Endothelial cell of umbilical vein (primary cell): ENCODE measurements at regions not wholly inside any gene's neighbourhood (a gene's known extent, or its start where the extent isn't known, plus 50 kb on each side); places are given as distances from the start of the nearest gene placed in this dataset.

Experiments used
- BruUV-seq: library from RNA; stranded (reverse); fragments of 400-500 nt; replicated peaks from 2 replicates; lab custom pipeline; 2021; lab: Mats Ljungman, UMichigan
- CTCF ChIA-PET: fragments of 300-600, 350-600 bp; sonication (Branson Sonifier 250); formaldehyde crosslinking; loops from one replicate; lab custom pipeline; 2021; ENCODE audit warnings: antibody characterized with exemption, inconsistent platforms; lab: Charles Lee
- POLR2A ChIA-PET: fragments of 300-600, 350-600 bp; sonication (Branson Sonifier 250); formaldehyde crosslinking; loops from one replicate; lab custom pipeline; 2021; ENCODE audit warnings: antibody characterized with exemption, inconsistent platforms; lab: Charles Lee
- DNase-seq: peaks from one replicate; pipeline ENCODE4 v3.0.0-alpha.2; 2011; ENCODE audit warnings: low read depth, low spot score
- FAIRE-seq: peaks from 2 replicates; lab custom pipeline; 2011; peaks lifted over from hg19 to GRCh38; lab: Jason Lieb, UNC
- H2AFZ ChIP-seq: 2 replicates; pipeline ENCODE4 v1.6.0; 2012; ENCODE audit warnings: low read depth, low read length, control low read depth, inconsistent platforms
- H3K27ac ChIP-seq: 2 replicates; pipeline ENCODE4 v1.5.1; 2011; ENCODE audit warnings: low read depth, mild to moderate bottlenecking, control low read depth, low read length, moderate library complexity; ENCODE audit not compliant: insufficient read depth
- H3K27me3 ChIP-seq, 2 experiments: 2 replicates each; pipeline versions ENCODE4 v1.6.0 to v1.6.1; 2011; ENCODE audit warnings: low read length in 2 of 2, mixed read lengths in 1 of 2; ENCODE audit not compliant: control insufficient read depth in 2 of 2, insufficient read depth in 2 of 2
- H3K36me3 ChIP-seq, 2 experiments: 2 replicates in 1 of 2; 3 replicates in 1 of 2; pipeline ENCODE4 v1.5.1; 2011; ENCODE audit warnings: low read length in 2 of 2, mild to moderate bottlenecking in 1 of 2, moderate library complexity in 1 of 2; ENCODE audit not compliant: control insufficient read depth in 2 of 2, insufficient read depth in 2 of 2; ENCODE audit errors: extremely low read depth in 1 of 2
- H3K4me1 ChIP-seq: 3 replicates; pipeline ENCODE4 v1.5.1; 2011; ENCODE audit warnings: mild to moderate bottlenecking, low read length; ENCODE audit not compliant: control insufficient read depth, insufficient read depth; ENCODE audit errors: extremely low read depth
- H3K4me2 ChIP-seq: 2 replicates; pipeline ENCODE4 v1.6.1; 2011; ENCODE audit warnings: low read length, control low read depth, mixed read lengths; ENCODE audit not compliant: insufficient read depth
- H3K4me3 ChIP-seq, 3 experiments: fragments of 200-600 bp in 1 of 3; sonication (generic), shearing (Covaris generic) in 1 of 3; replicated peaks in 1 of 3; 2 replicates each; pipeline ENCODE4 v1.5.1; 2011 to 2016; ENCODE audit warnings: control low read depth in 3 of 3, low read length in 3 of 3, mild to moderate bottlenecking in 2 of 3, inconsistent platforms in 1 of 3, low read depth in 1 of 3, moderate library complexity in 1 of 3; ENCODE audit not compliant: insufficient read depth in 1 of 3
- H3K79me2 ChIP-seq: 2 replicates; pipeline ENCODE4 v1.6.0; 2012; ENCODE audit warnings: low read length, inconsistent platforms; ENCODE audit not compliant: control insufficient read depth, insufficient read depth
- H3K9ac ChIP-seq: replicated peaks from 2 replicates; pipeline ENCODE3; 2011; ENCODE audit warnings: low read length, control low read depth; ENCODE audit not compliant: insufficient read depth; ENCODE audit errors: extremely low read depth
- H3K9me1 ChIP-seq: replicated peaks from 3 replicates; pipeline ENCODE4 v1.6.0; 2011; ENCODE audit warnings: mild to moderate bottlenecking, low read length; ENCODE audit not compliant: control insufficient read depth, insufficient read depth; ENCODE audit errors: extremely low read depth
- H3K9me3 ChIP-seq: replicated peaks from 2 replicates; pipeline ENCODE4 v1.5.1; 2012; ENCODE audit warnings: low read length, inconsistent platforms; ENCODE audit not compliant: control insufficient read depth, insufficient read depth
- H4K20me1 ChIP-seq: replicated peaks from 2 replicates; pipeline ENCODE3; 2011; ENCODE audit warnings: mild to moderate bottlenecking, low read length; ENCODE audit not compliant: control insufficient read depth, insufficient read depth; ENCODE audit errors: extremely low read depth
- CTCF ChIP-seq, 2 donors: IDR thresholded peaks; 1 replicate in 1 of 2; 2 replicates in 1 of 2; pipeline ENCODE4 v1.5.1; 2011; ENCODE audit warnings: low read length in 2 of 2, mild to moderate bottlenecking in 2 of 2, moderate library complexity in 2 of 2, control low read depth in 1 of 2, inconsistent platforms in 1 of 2, low read depth in 1 of 2; ENCODE audit not compliant: insufficient read depth in 1 of 2; ENCODE audit errors: extremely low read depth in 1 of 2
- POLR2A ChIP-seq: IDR thresholded peaks from 2 replicates; pipeline ENCODE4 v1.6.1; 2012; ENCODE audit warnings: low read depth, mild to moderate bottlenecking, control low read depth, low read length
- dilution Hi-C: fragments of 300-500 bp; cut with MboI; formaldehyde crosslinking; loops from one replicate; pipeline ENCODE4 v1.15.0; 2019; ENCODE audit warnings: low sequenced_read_pairs; ENCODE audit not compliant: extremely low pct_ligation_motif_present
- intact Hi-C: fragments of 100-400 bp; cut with micrococcal nuclease; formaldehyde crosslinking; loops from one replicate; pipeline ENCODE4 v1.10.0; 2022

- DNase-seq = peak; percentile 42
These were observed 53.1 kb downstream of the DOP1B start for GRCh38 chr21:36209626-36210171.

More at GRCh38 chr21:36209626-36210171, 53.1 kb downstream of the DOP1B start:
- no peak for FAIRE-seq
- Histone ChIP-seq H3K27me3 (no peaks in the 10 kb centered on the region), H3K9me3 (no peaks in the 10 kb centered on the region), H2AFZ (peak overlapping the region; percentile 3), H3K27ac (peak overlapping the region; percentile 10), H3K4me1 (peaks cover 11% of the 10 kb centered on the region), H3K9ac (no peak overlapping the region), H3K4me2 (peak overlapping the region; percentile 16), H4K20me1 (no peaks in the 10 kb centered on the region), H3K4me3 (no peak overlapping the region), H3K9me1 (no peaks in the 10 kb centered on the region), H3K36me3 (no peaks in the 10 kb centered on the region), H3K79me2 (no peaks in the 10 kb centered on the region)
- BruUV-seq = no TSS peak
- intact Hi-C loops = loop anchor here (1.0 kb wide), 1 partner anchor 56 kb away; no protein-coding TSS in a partner anchor
- no peak for TF ChIP-seq POLR2A
- TF ChIP-seq CTCF (IDR thresholded peaks at IDR 0.05; ENCODE audit: extremely low read depth in 1 of 2, insufficient read depth in 1 of 2, low read depth in 1 of 2, low read length in 2 of 2) = peak; percentile 42 to 45
- POLR2A ChIA-PET = no interaction called here
- CTCF ChIA-PET = interaction anchor here (0.9 to 3.9 kb wide), 12 partner anchors 9 to 86 kb away, joined by 3 to 31 read pairs (median 6); no protein-coding TSS in a partner anchor
- dilution Hi-C loops = no loop called here
